Activated T-helper 1 cell treated with anti-CD3 and anti-CD28 coated beads, Interleukin-12 subunit alpha, Interleukin-12 subunit beta, Interleukin-2, Interleukin-4 antibody, amounts not matched to agents 30 ng/mL and 10 ng/mL and 1 ng/mL, durations not matched to agents 14 hours and 24 hours and 36 hours (primary cell): ENCODE measurements at regions not wholly inside any gene's neighbourhood (a gene's known extent, or its start where the extent isn't known, plus 50 kb on each side); places are given as distances from the start of the nearest gene placed in this dataset.
"Not testable (repeated sequence)": the region's sequence is repeated elsewhere in the genome, so short reads cannot be mapped to it uniquely, and the experiment has no call there.

Experiments used
- DNase-seq: peaks from one replicate; pipeline ENCODE4 v3.0.0; 2021; ENCODE audit warnings: low spot score
- H3K27ac Mint-ChIP-seq: one replicate; pipeline ENCODE4 v1.8.0; 2021; ENCODE audit warnings: mild to moderate bottlenecking, mixed read lengths
- H3K27me3 Mint-ChIP-seq: one replicate; pipeline ENCODE4 v1.8.0; 2022; ENCODE audit warnings: mild to moderate bottlenecking, moderate library complexity, mixed read lengths; ENCODE audit not compliant: insufficient read depth
- H3K36me3 Mint-ChIP-seq: one replicate; pipeline ENCODE4 v1.8.0; 2021; ENCODE audit warnings: low read depth, mixed read lengths
- H3K4me1 Mint-ChIP-seq: one replicate; pipeline ENCODE4 v1.8.0; 2021; ENCODE audit warnings: low read depth, mixed read lengths
- H3K4me3 Mint-ChIP-seq: one replicate; pipeline ENCODE4 v1.8.0; 2021; ENCODE audit warnings: mild to moderate bottlenecking, moderate library complexity, mixed read lengths
- H3K9me3 Mint-ChIP-seq: one replicate; pipeline ENCODE4 v1.8.0; 2021; ENCODE audit warnings: mixed read lengths
- intact Hi-C: fragments of 100-400 bp; cut with micrococcal nuclease; formaldehyde crosslinking; loops from one replicate; pipeline ENCODE4 v1.15.1; 2024

- Mint-ChIP-seq H3K27me3 (no peaks in the 10 kb centered on the region), H3K4me3 (no peak overlapping the region), H3K27ac (no peak overlapping the region), H3K4me1 (no peaks in the 10 kb centered on the region), H3K36me3 (no peaks in the 10 kb centered on the region), H3K9me3 (no peaks in the 10 kb centered on the region)
- DNase-seq, result no peak
- intact Hi-C loops, result no loop called here
These were observed 403.6 kb upstream of the NFIA start for GRCh38 chr1:60678802-60679201.

- Mint-ChIP-seq H3K36me3 (no peaks in the 10 kb centered on the region), H3K4me1 (no peaks in the 10 kb centered on the region), H3K9me3 (no peaks in the 10 kb centered on the region), H3K27me3 (no peaks in the 10 kb centered on the region), H3K4me3 (no peak overlapping the region), H3K27ac (no peak overlapping the region)
- no peak for DNase-seq
- intact Hi-C loops, result no loop called here
These were observed 404.0 kb upstream of the NFIA start for GRCh38 chr1:60678391-60678790.

DNA sequence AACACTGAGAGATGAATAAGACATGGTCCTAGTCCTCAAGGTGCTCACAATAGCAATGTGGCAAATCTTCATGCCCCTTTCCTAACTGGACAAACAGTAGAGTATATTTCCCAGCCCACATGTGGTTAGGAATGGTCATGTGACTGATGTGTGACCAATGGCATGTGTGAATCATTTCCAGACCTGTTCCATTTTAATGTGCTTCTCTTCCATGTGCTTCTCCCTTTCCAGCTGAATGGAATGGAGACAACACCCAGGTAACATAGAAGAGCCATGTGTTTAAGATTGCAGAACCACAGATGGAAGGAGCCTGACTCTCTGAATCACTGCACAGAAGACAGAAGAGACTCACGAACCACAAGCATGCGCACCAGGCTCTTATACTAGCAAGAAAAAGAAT, 409.9 kb upstream of the NFIA start:
- H3K4me3 Mint-ChIP-seq, result no peak overlapping the region
- H3K9me3 Mint-ChIP-seq, result no peaks in the 10 kb centered on the region
- no peaks in the 10 kb centered on the region for H3K4me1 Mint-ChIP-seq
- H3K27ac Mint-ChIP-seq, result no peak overlapping the region
- no peaks in the 10 kb centered on the region for H3K27me3 Mint-ChIP-seq
- intact Hi-C loops, result no loop called here
- no peaks in the 10 kb centered on the region for H3K36me3 Mint-ChIP-seq
- no peak for DNase-seq

- no peak for DNase-seq
- no peaks in the 10 kb centered on the region for H3K27me3 Mint-ChIP-seq
- H3K9me3 Mint-ChIP-seq, result no peaks in the 10 kb centered on the region
- no peaks in the 10 kb centered on the region for H3K4me1 Mint-ChIP-seq
- H3K27ac Mint-ChIP-seq, result no peak overlapping the region
- H3K36me3 Mint-ChIP-seq, result no peaks in the 10 kb centered on the region
- intact Hi-C loops, result no loop called here
- no peak overlapping the region for H3K4me3 Mint-ChIP-seq
These were observed 412.1 kb upstream of the NFIA start for GRCh38 chr1:60670302-60670701.

DNA sequence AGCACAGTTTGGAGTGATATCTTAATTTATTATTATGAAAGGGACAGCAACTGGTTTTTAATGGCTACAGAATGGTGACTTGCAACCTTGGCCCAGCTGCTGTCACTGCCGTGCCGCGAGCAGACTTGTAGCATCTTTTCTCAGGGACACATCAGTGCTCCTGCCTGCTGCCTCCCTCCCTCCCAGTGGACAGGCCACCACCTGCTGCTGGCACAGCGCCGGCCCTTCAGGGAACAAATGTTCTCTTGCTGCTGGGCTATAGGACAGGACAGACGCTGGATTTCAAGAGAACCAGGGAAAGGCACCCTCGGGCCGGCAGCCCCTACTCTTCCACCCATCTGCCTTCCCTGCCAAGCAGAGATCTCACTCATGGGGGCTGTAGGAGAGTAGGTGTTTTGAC, 413.8 kb upstream of the NFIA start:
- Mint-ChIP-seq H3K9me3 (no peaks in the 10 kb centered on the region), H3K27me3 (no peaks in the 10 kb centered on the region), H3K27ac (no peak overlapping the region), H3K4me1 (no peaks in the 10 kb centered on the region), H3K4me3 (no peak overlapping the region), H3K36me3 (no peaks in the 10 kb centered on the region)
- DNase-seq, result no peak
- intact Hi-C loops, result no loop called here

- Mint-ChIP-seq H3K4me3 (no peak overlapping the region), H3K9me3 (no peaks in the 10 kb centered on the region), H3K36me3 (no peaks in the 10 kb centered on the region), H3K27ac (no peak overlapping the region), H3K4me1 (no peaks in the 10 kb centered on the region), H3K27me3 (no peaks in the 10 kb centered on the region)
- no peak for DNase-seq
- intact Hi-C loops, result no loop called here
These were observed 417.1 kb upstream of the NFIA start for GRCh38 chr1:60665311-60665710.

- H3K9me3 Mint-ChIP-seq, result no peaks in the 10 kb centered on the region
- no peaks in the 10 kb centered on the region for H3K4me1 Mint-ChIP-seq
- H3K4me3 Mint-ChIP-seq, result no peak overlapping the region
- intact Hi-C loops, result no loop called here
- no peak overlapping the region for H3K27ac Mint-ChIP-seq
- DNase-seq, result no peak
- H3K27me3 Mint-ChIP-seq, result no peaks in the 10 kb centered on the region
- no peaks in the 10 kb centered on the region for H3K36me3 Mint-ChIP-seq
These were observed 418.2 kb upstream of the NFIA start for GRCh38 chr1:60664086-60664625.

GRCh38 chr1:60662486-60663044, 419.8 kb upstream of the NFIA start:
- H3K27me3 Mint-ChIP-seq, result no peaks in the 10 kb centered on the region
- no peaks in the 10 kb centered on the region for H3K36me3 Mint-ChIP-seq
- H3K9me3 Mint-ChIP-seq, result no peaks in the 10 kb centered on the region
- H3K4me3 Mint-ChIP-seq, result no peak overlapping the region
- DNase-seq, result no peak
- intact Hi-C loops, result no loop called here
- H3K4me1 Mint-ChIP-seq, result no peaks in the 10 kb centered on the region
- H3K27ac Mint-ChIP-seq, result no peak overlapping the region

DNA sequence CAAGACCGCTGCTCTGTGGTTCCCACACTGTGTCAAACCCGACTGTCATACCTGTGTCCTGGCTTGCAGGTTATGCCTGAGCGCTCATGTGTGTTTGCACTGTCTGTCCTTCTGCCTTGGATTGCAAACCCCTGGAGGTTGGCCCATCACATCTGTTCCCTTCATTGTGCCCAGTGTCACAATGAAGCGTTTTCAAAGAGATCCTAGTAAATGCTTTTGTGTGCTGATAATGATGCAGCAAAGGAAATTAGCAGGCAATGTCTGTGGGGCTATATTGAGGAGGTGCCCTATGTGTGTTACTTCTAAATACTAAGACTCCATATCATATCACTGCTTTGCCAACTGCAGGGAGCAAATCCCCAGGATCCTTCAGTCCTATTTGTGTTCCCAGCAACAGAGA, 424.4 kb upstream of the NFIA start:
- H3K36me3 Mint-ChIP-seq, result no peaks in the 10 kb centered on the region
- H3K4me1 Mint-ChIP-seq, result no peaks in the 10 kb centered on the region
- no peak overlapping the region for H3K27ac Mint-ChIP-seq
- intact Hi-C loops, result no loop called here
- H3K9me3 Mint-ChIP-seq, result no peaks in the 10 kb centered on the region
- no peak for DNase-seq
- no peak overlapping the region for H3K4me3 Mint-ChIP-seq
- no peaks in the 10 kb centered on the region for H3K27me3 Mint-ChIP-seq

- H3K9me3 Mint-ChIP-seq, result no peaks in the 10 kb centered on the region
- H3K27ac Mint-ChIP-seq, result no peak overlapping the region
- H3K4me3 Mint-ChIP-seq, result no peak overlapping the region
- H3K27me3 Mint-ChIP-seq, result no peaks in the 10 kb centered on the region
- no peak for DNase-seq
- H3K36me3 Mint-ChIP-seq, result no peaks in the 10 kb centered on the region
- no peaks in the 10 kb centered on the region for H3K4me1 Mint-ChIP-seq
- intact Hi-C loops, result no loop called here
These were observed 426.5 kb upstream of the NFIA start for GRCh38 chr1:60655679-60656355.

- H3K36me3 Mint-ChIP-seq, H3K4me1 Mint-ChIP-seq, intact Hi-C loops: not testable (repeated sequence)
These were observed 442.3 kb upstream of the NFIA start for GRCh38 chr1:60640033-60640551.

GRCh38 chr1:60639287-60639686, 443.1 kb upstream of the NFIA start:
- H3K9me3 Mint-ChIP-seq, result no peaks in the 10 kb centered on the region
- no peaks in the 10 kb centered on the region for H3K27me3 Mint-ChIP-seq
- no peak overlapping the region for H3K4me3 Mint-ChIP-seq
- intact Hi-C loops, result no loop called here
- H3K36me3 Mint-ChIP-seq, result no peaks in the 10 kb centered on the region
- DNase-seq, result no peak
- no peaks in the 10 kb centered on the region for H3K4me1 Mint-ChIP-seq
- no peak overlapping the region for H3K27ac Mint-ChIP-seq

More at GRCh38 chr1:60640033-60640551, 442.3 kb upstream of the NFIA start:
- not testable (repeated sequence) for DNase-seq, H3K4me3 Mint-ChIP-seq, H3K9me3 Mint-ChIP-seq, H3K27me3 Mint-ChIP-seq, H3K27ac Mint-ChIP-seq

GRCh38 chr1:60637651-60638050, 444.7 kb upstream of the NFIA start:
- H3K4me1 Mint-ChIP-seq, result no peaks in the 10 kb centered on the region
- no peak overlapping the region for H3K27ac Mint-ChIP-seq
- no peaks in the 10 kb centered on the region for H3K9me3 Mint-ChIP-seq
- no peak for DNase-seq
- H3K27me3 Mint-ChIP-seq, result no peaks in the 10 kb centered on the region
- no peaks in the 10 kb centered on the region for H3K36me3 Mint-ChIP-seq
- intact Hi-C loops, result no loop called here
- H3K4me3 Mint-ChIP-seq, result no peak overlapping the region
